Stimulated activated CD4-positive, alpha-beta T cell treated with anti-CD3 and anti-CD28 coated beads, TNF-alpha, amount 100 ng/mL, for 1 hour (primary cell): ENCODE measurements at regions not wholly inside any gene's neighbourhood (a gene's known extent, or its start where the extent isn't known, plus 50 kb on each side); places are given as distances from the start of the nearest gene placed in this dataset.
"Not testable (repeated sequence)": the region's sequence is repeated elsewhere in the genome, so short reads cannot be mapped to it uniquely, and the experiment has no call there.

Experiments
- DNase-seq, 3 donors: peaks; one replicate each; pipeline ENCODE4 v3.0.0-alpha.2; 2020; ENCODE audit warnings: low read depth in 3 of 3, low spot score in 1 of 3

GRCh38 chr4:81375745-81376144 lies 96.0 kb downstream of the RASGEF1B start:
- DNase-seq = no peak

GRCh38 chr4:81369886-81370285 lies 101.8 kb downstream of the RASGEF1B start:
- no peak for DNase-seq

GRCh38 chr4:81366779-81367178 lies 104.9 kb downstream of the RASGEF1B start:
- DNase-seq = no peak

- DNase-seq = no peak
These were observed 111.0 kb downstream of the RASGEF1B start for GRCh38 chr4:81360737-81361136.

- DNase-seq = no peak
These were observed 112.5 kb downstream of the RASGEF1B start for GRCh38 chr4:81359207-81359606.

- no peak for DNase-seq
These were observed 113.6 kb downstream of the RASGEF1B start for GRCh38 chr4:81358154-81358553.

DNA sequence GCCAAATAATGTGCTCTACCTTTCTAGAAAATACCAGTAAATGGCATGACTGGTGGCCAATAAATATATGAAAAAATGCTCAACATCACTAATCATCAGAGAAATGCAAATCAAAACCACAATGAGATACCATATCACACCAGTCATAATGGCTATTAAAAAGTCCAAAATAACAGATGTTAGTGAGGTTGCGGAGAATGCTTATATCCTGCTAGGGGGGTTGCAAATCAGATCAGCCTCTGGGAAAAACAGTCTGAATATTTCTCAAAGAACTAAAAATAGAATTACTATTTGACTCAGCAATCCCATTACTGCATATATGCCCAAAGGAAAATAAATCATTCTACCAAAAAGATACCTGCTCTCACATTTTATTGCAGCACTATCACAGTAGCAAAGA lies 115.1 kb downstream of the RASGEF1B start:
- DNase-seq = no peak

DNA sequence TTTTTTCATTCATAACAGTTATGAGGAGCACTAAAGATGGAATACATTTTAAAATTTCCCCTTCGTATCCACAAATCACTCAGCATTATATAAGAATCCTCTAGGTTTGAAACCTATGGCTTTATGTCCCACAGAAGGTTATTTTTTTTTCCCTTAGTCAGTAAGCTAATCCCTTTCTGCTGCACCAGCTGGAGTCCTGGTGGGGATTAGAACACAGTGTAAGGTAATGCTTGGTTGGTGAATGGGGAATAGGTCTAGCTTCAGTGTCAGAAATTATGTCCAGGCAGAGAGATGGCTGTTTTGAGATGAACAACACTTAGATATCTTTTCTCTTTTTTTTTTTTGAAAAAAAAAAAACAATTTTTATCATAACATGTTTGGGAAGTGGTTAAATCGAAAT lies 116.6 kb downstream of the RASGEF1B start:
- DNase-seq = no peak

DNA sequence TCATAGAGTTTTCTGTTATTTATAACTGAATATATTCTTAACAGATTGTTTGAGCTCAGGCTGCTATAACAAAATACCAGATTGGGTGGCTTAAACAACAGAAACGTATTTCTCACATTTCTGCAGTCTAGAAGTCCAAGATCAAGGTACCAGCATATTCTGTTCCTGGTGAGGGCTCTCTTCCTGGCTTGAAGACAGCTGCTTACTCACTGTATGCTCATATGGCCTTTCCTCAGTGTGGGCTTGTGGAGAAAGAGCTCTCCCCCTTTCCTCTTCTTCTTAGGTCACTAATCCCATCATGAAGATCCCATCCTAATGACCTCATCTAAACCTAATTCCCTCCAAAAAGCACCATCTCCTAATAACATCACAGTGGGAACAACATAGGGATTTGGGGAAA lies 117.8 kb downstream of the RASGEF1B start:
- no peak for DNase-seq

DNA sequence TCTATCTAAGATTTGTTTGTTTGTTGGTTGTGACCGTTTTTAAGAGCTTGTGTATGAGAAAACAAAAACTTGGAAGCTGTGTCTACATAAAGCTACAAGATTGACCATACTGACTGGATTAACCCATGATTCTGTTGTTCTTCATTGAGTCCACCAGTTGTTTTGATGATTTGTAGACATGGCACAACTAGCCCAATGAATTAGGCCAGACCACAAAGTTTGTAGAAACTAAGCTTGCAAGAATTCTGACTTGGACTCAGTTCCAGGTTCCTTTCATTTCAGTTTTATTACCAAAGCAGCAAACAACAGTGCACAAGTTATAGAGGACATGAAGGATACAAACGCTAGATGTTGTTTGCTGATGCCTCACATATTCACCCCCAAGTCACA lies 119.3 kb downstream of the RASGEF1B start:
- no peak for DNase-seq

- DNase-seq = peak; percentile 8 to 47 (median 37)
These were observed 119.9 kb downstream of the RASGEF1B start for GRCh38 chr4:81351654-81352445.

DNA sequence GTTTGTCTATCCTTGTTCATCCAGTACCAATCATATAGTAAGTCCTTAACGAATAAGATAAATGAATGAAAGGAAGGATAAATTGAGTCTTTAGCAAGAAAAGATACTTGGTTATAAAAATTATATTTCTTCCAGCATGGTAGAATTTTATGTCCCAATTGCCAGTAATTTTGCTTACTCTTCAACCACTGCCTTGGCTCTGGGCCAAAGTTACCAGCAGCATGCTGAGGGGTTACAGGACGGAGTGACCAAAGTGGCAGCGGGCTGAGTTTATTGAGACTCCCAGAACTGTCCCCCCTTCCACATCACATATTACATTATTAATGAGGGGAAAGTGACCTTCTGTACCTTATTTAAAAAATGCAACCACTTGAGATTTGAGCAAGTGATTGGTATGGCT lies 121.7 kb downstream of the RASGEF1B start:
- DNase-seq = no peak

DNA sequence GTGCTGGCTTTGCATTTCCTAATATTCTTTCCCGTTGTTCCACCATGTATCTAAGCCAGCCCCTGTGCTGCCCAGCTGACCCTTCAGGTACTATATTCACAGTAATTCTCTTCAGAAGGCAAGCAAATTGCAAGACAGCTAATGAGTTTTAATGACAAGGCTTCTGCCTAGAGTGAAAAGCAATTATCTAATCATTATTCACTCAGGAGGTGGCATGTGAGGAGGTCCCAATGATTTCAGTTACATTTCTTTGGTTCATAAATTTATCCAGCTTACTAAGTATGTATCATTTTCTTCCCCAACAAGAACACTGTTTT lies 123.0 kb downstream of the RASGEF1B start:
- DNase-seq = no peak

- no peak for DNase-seq
These were observed 123.5 kb downstream of the RASGEF1B start for GRCh38 chr4:81348086-81348777.

DNA sequence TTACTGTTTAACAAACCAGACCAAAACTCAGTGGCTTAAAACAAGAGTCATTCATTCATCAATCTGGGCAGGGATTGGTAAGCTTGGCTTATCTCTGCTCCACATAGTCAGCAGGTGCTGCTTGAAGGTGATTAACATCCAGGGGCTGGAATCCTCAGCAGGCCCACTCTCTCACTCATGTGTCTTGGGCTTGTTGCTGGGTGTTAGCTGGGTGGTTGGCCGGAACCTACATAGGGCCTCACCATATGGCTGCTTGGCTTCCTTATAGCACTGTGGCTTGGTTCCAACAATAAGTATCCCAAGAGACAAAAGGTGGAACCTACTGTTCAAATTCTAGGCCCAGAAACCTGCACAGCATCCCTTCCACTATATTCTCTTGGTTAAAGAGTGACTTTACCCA lies 125.0 kb downstream of the RASGEF1B start:
- no peak for DNase-seq

GRCh38 chr4:81343536-81343935 lies 128.2 kb downstream of the RASGEF1B start:
- DNase-seq = no peak

DNA sequence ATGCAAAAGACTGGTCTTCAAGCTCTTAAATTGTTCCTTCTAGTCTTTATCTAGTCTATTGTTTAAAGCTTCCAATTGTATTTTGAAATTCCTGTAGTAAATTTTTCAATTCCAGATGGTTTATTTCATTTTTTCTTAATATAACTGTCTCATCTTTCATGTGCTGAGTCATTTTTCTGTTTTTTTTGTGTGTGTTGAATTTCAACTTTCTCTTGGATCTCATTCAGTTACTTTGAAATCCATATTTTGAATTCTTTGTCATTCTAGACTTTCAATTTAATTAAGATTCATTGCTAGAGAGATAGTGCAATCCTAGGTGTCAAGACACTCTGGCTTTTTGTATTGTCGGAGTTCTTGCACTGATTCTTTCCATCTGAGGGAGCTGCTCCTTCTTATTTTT lies 128.0 kb upstream of the PRKG2 start:
- no peak for DNase-seq

DNA sequence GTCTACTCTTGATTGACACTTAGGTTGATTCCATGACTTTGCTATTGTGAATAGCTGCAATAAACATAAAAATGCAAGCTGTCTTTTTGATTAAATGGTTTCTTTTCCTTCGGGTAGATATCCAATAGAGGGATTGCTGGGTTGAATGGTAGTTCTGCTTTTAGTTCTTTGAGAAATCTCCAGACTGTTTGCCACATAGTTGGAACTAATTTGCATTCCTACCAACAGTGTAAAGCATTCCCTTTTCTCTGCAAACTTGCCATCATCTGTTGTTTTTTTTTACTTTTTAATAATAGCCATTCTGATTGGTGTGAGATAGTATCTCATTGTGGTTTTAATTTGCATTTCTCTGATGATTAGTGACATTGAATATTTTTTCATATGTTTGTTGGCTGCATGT lies 122.2 kb upstream of the PRKG2 start:
- no peak for DNase-seq

DNA sequence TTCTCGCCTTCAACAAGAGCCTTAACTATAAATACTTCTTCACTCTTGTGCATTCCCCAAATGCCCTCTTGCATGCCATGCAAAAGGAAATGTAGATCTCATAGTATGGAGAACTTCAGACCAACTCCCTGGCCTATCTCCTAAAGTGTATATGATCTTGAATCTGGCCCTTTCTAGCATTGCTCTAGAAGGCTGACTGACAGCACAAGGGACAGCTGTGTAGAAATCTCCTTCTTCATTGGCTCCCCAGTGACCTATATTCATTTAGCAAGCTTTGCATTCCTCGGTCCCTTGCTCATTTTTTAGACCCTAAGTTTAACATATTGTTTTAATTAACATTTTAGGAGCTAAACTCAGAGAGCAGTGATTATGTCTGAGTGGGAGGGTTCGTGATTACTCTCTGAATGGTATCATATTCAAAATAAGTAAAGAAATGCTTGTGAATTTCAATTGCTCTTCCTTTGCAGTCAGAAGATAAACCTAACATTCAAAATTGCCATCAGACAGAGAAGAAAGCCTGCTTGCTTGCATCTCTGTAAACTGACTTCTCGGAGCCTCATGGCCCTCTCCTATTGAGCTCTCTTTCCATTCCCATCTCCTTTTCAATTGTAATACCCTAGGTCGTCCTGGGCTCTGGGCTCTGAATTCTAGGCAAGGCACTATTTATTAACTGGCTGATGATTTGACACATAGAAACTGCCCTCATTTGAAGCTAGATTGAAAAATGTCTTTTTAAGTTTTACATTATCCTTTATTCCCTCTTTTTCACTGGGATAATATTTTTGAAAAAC lies 120.3 kb upstream of the PRKG2 start:
- no peak for DNase-seq

- no peak for DNase-seq
These were observed 115.0 kb upstream of the PRKG2 start for GRCh38 chr4:81330018-81330417.

- no peak for DNase-seq
These were observed 111.6 kb upstream of the PRKG2 start for GRCh38 chr4:81326581-81326980.

- not testable (repeated sequence) for DNase-seq
These were observed 109.6 kb upstream of the PRKG2 start for GRCh38 chr4:81324594-81324993.
